ENCODE measurements at regions not wholly inside any gene's neighbourhood (a gene's known extent, or its start where the extent isn't known, plus 50 kb on each side); places are given as distances from the start of the nearest gene placed in this dataset.

- no peaks in the 10 kb centered on the region for H3K9me3 ChIP-seq
- WGBS, 2 donors: 97 to 98% methylated on average over 4 of the region's 4 CpGs
- TF ChIP-seq CTCF (IDR thresholded peaks at IDR 0.05): no peak
- no peak for ATAC-seq
- H3K4me1 ChIP-seq: peaks cover 0 to 24% (median 0%) of the 10 kb centered on the region in 9 donors
- intact Hi-C loops (cut with DNase I): no loop called here
- DNase-seq: no peak
- no peak overlapping the region for H3K4me3 ChIP-seq
- H3K27ac ChIP-seq: no peak overlapping the region
- H3K36me3 ChIP-seq: no peaks in the 10 kb centered on the region
- H3K27me3 ChIP-seq: no peaks in the 10 kb centered on the region
Measured at GRCh38 chr13:106117640-106118039, 417.8 kb downstream of the EFNB2 start.

- DNase-seq: no peak
- intact Hi-C loops (cut with DNase I): no loop called here
- H3K9me3 ChIP-seq: no peaks in the 10 kb centered on the region
- peaks cover 0 to 24% (median 0%) of the 10 kb centered on the region in 9 donors for H3K4me1 ChIP-seq
- no peak for TF ChIP-seq CTCF (IDR thresholded peaks at IDR 0.05)
- 51 to 81% methylated on average over 1 of the region's 1 CpG for WGBS, 2 donors
- ATAC-seq: peak in 5 of 8 donors; percentile 46 to 58 (median 56)
- no peak overlapping the region for H3K27ac ChIP-seq
- no peaks in the 10 kb centered on the region for H3K36me3 ChIP-seq
- H3K4me3 ChIP-seq: no peak overlapping the region
- no peaks in the 10 kb centered on the region for H3K27me3 ChIP-seq
Measured at GRCh38 chr13:106117035-106117434, 418.4 kb downstream of the EFNB2 start.

DNA sequence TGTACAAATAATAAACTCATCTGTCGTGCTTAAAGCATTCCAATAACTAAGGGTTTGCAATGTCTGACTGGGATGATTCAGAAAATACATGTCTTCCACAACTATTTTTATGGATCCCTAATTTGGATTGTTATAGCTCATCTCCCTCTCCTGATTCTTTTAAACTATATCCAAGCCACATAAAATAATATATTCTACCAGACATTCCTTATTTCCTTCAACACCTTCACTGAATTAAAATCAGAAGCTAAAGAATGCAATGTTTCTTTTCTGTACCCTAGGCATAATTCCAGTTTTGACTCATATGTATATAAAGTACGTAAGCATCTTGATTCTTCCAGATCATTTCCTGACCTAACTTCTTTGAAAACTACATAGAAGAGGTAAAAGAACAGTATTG is 420.4 kb downstream of the EFNB2 start:
- H3K4me3 ChIP-seq: no peak overlapping the region
- no peak for TF ChIP-seq CTCF (IDR thresholded peaks at IDR 0.05)
- H3K9me3 ChIP-seq: no peaks in the 10 kb centered on the region
- no peaks in the 10 kb centered on the region for H3K27me3 ChIP-seq
- DNase-seq (no peak), ATAC-seq (no peak)
- no peaks in the 10 kb centered on the region for H3K36me3 ChIP-seq
- H3K4me1 ChIP-seq: peaks cover 0 to 24% (median 0%) of the 10 kb centered on the region in 9 donors
- H3K27ac ChIP-seq: no peak overlapping the region
- intact Hi-C loops (cut with DNase I): no loop called here
- WGBS, 2 donors: 91 to 95% methylated on average over 2 of the region's 2 CpGs

DNA sequence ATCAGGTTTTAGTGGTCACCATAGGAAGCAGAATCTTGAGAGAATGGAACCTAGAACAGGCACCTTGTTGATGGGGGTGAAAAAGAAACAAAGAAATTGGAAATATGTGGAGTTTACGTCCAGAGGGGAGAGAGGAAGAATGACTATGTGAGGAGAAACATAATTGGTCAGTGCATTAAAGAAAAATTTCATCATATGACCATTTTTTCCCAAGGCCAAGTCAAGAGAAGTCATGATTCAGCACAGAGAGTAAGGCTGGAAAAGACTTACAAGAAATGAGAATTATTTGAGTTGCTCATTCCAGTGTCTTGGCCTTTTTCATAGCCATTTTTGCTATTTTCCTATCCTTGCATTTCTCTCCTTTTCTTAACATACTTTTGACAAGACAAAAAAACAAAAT is 421.7 kb downstream of the EFNB2 start:
- Histone ChIP-seq H3K4me1 (peaks cover 0 to 16% (median 0%) of the 10 kb centered on the region in 9 donors), H3K9me3 (no peaks in the 10 kb centered on the region), H3K36me3 (no peaks in the 10 kb centered on the region), H3K4me3 (no peak overlapping the region), H3K27me3 (no peaks in the 10 kb centered on the region), H3K27ac (no peak overlapping the region)
- intact Hi-C loops (cut with DNase I): no loop called here
- no peak for ATAC-seq
- no peak for TF ChIP-seq CTCF (IDR thresholded peaks at IDR 0.05)
- DNase-seq: no peak
- WGBS, 2 donors: 90 to 96% methylated on average over 1 of the region's 1 CpG
